Fibroblast of upper back skin (primary cell): ENCODE measurements at regions not wholly inside any gene's neighbourhood (a gene's known extent, or its start where the extent isn't known, plus 50 kb on each side); places are given as distances from the start of the nearest gene placed in this dataset.

Experiments used
- DNase-seq: peaks from one replicate; pipeline ENCODE4 v3.0.0-alpha.2; 2013

GRCh38 chr4:160877087-160877790 lies 1286.6 kb downstream of the FSTL5 start:
- no peak for DNase-seq

- DNase-seq: no peak
These were observed 1283.6 kb downstream of the FSTL5 start for GRCh38 chr4:160880180-160880579.

GRCh38 chr4:160887668-160888067 lies 1276.1 kb downstream of the FSTL5 start:
- no peak for DNase-seq

- no peak for DNase-seq
These were observed 1269.7 kb downstream of the FSTL5 start for GRCh38 chr4:160894128-160894527.

- DNase-seq: no peak
These were observed 1269.0 kb downstream of the FSTL5 start for GRCh38 chr4:160894809-160895208.

GRCh38 chr4:160927311-160927710 lies 1236.5 kb downstream of the FSTL5 start:
- DNase-seq: no peak

GRCh38 chr4:160928482-160928881 lies 1235.3 kb downstream of the FSTL5 start:
- DNase-seq: no peak

- DNase-seq: no peak
These were observed 1216.1 kb downstream of the FSTL5 start for GRCh38 chr4:160947653-160948052.

- no peak for DNase-seq
These were observed 1206.9 kb downstream of the FSTL5 start for GRCh38 chr4:160956875-160957274.

- DNase-seq: no peak
These were observed 1193.9 kb downstream of the FSTL5 start for GRCh38 chr4:160969925-160970324.

GRCh38 chr4:160980091-160980490 lies 1183.7 kb downstream of the FSTL5 start:
- no peak for DNase-seq

GRCh38 chr4:160981083-160981482 lies 1182.7 kb downstream of the FSTL5 start:
- no peak for DNase-seq

- no peak for DNase-seq
These were observed 1180.8 kb downstream of the FSTL5 start for GRCh38 chr4:160983035-160983434.

- DNase-seq: no peak
These were observed 1161.4 kb downstream of the FSTL5 start for GRCh38 chr4:161002386-161002785.

- no peak for DNase-seq
These were observed 1160.3 kb downstream of the FSTL5 start for GRCh38 chr4:161003418-161004057.

- DNase-seq: no peak
These were observed 1158.1 kb downstream of the FSTL5 start for GRCh38 chr4:161005746-161006145.

GRCh38 chr4:161008527-161008926 lies 1155.3 kb downstream of the FSTL5 start:
- DNase-seq: no peak

- DNase-seq: no peak
These were observed 1153.6 kb downstream of the FSTL5 start for GRCh38 chr4:161010227-161010626.
